GM23248 (cell line): ENCODE measurements at regions not wholly inside any gene's neighbourhood (a gene's known extent, or its start where the extent isn't known, plus 50 kb on each side); places are given as distances from the start of the nearest gene placed in this dataset.

Experiments used
- DNase-seq: peaks from one replicate; pipeline ENCODE4 v3.0.0-alpha.2; 2015
- H2AFZ ChIP-seq: fragments of 200-600 bp; sonication (generic); 2 replicates; pipeline ENCODE4 v1.6.1; 2016; ENCODE audit warnings: antibody characterized with exemption
- H3F3A ChIP-seq: fragments of 200-600 bp; sonication (generic); 2 replicates; pipeline ENCODE4 v1.6.1; 2016; ENCODE audit warnings: mild to moderate bottlenecking, antibody characterized with exemption, mixed run types; ENCODE audit not compliant: insufficient read depth
- H3K27ac ChIP-seq: fragments of 200-600 bp; sonication (generic); 2 replicates; pipeline ENCODE4 v1.5.1; 2016; ENCODE audit warnings: mild to moderate bottlenecking
- H3K27me3 ChIP-seq: fragments of 200-600 bp; sonication (generic); replicated peaks from 2 replicates; pipeline ENCODE4 v1.6.1; 2016; ENCODE audit warnings: mild to moderate bottlenecking; ENCODE audit not compliant: insufficient read depth
- H3K36me3 ChIP-seq: fragments of 200-600 bp; sonication (generic); 2 replicates; pipeline ENCODE4 v1.6.1; 2016; ENCODE audit warnings: low read depth, mild to moderate bottlenecking
- H3K4me1 ChIP-seq: fragments of 200-600 bp; sonication (generic); 2 replicates; pipeline ENCODE4 v1.6.1; 2016; ENCODE audit warnings: mild to moderate bottlenecking; ENCODE audit not compliant: insufficient read depth
- H3K4me2 ChIP-seq: fragments of 200-600 bp; sonication (generic); one replicate; pipeline ENCODE4 v1.6.1; 2016; ENCODE audit warnings: mild to moderate bottlenecking; ENCODE audit not compliant: unreplicated experiment
- H3K4me3 ChIP-seq: fragments of 200-600 bp; sonication (generic); 2 replicates; pipeline ENCODE4 v1.5.1; 2016; ENCODE audit warnings: mild to moderate bottlenecking
- H3K79me2 ChIP-seq: fragments of 200-600 bp; sonication (generic); 2 replicates; pipeline ENCODE4 v1.6.1; 2016; ENCODE audit warnings: mild to moderate bottlenecking; ENCODE audit not compliant: insufficient read depth
- H3K9ac ChIP-seq: fragments of 200-600 bp; sonication (generic); 2 replicates; pipeline ENCODE4 v1.6.1; 2016; ENCODE audit warnings: mild to moderate bottlenecking
- H3K9me2 ChIP-seq: fragments of 200-600 bp; sonication (generic); 2 replicates; pipeline ENCODE4 v1.6.1; 2016; ENCODE audit warnings: mixed run types, mild to moderate bottlenecking, moderate library complexity; ENCODE audit not compliant: insufficient read depth
- H3K9me3 ChIP-seq: fragments of 200-600 bp; sonication (generic); one replicate; pipeline ENCODE4 v1.6.1; 2017; ENCODE audit warnings: low read depth
- H4K20me1 ChIP-seq: fragments of 200-600 bp; sonication (generic); 2 replicates; pipeline ENCODE4 v1.6.0; 2016; ENCODE audit not compliant: insufficient read depth
- EZH2 ChIP-seq: fragments of 200-600 bp; sonication (generic); IDR thresholded peaks from 2 replicates; pipeline ENCODE4 v1.6.1; 2018; ENCODE audit warnings: antibody characterized with exemption, mild to moderate bottlenecking; ENCODE audit not compliant: insufficient read depth, poor library complexity, severe bottlenecking
- EZH2phosphoT487 ChIP-seq: fragments of 200-600 bp; sonication (generic); IDR thresholded peaks from 2 replicates; pipeline ENCODE4 v1.6.1; 2018; ENCODE audit warnings: antibody characterized with exemption, moderate library complexity, mild to moderate bottlenecking, low read depth; ENCODE audit not compliant: insufficient read depth
- WGBS, 2 experiments: methylation state at CpG; one replicate each; pipeline ENCODE4 v1.1.6; 2015 to 2017; ENCODE audit warnings: low lambda C conversion rate in 2 of 2, low coverage in 1 of 2; ENCODE audit errors: missing lambda C conversion rate in 2 of 2; 5-methylcytosine and 5-hydroxymethylcytosine counted together
- in situ Hi-C: fragments of 300-500 bp; cut with MboI; formaldehyde crosslinking; loops from 2 replicates; pipeline ENCODE4 v1.15.0; 2020

DNA sequence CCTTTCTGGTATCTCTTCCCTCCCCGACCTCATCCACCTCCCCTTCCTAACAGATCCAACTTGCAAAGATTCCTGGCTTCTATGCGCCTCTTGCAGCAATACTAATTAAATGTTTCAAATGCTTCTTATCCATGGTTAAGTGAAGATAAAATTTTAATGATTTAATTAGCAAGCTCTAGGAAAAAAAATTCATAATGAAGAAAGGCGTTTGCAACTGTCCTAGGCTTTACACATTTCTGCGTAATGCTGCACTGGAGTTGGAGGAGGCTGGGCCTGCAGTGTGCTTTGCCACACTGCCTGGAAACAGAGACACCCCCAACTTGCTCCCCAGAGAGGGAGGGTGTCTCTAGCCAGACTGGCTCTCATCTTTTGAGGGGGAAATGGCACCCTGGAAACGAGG is 123.9 kb upstream of the CARD11 start:
- in situ Hi-C loops = loop anchor here (25.0 kb wide), 1 partner anchor 455 kb away; no protein-coding TSS in a partner anchor
- TF ChIP-seq EZH2 = no peak
- no peak for TF ChIP-seq EZH2phosphoT487

DNA sequence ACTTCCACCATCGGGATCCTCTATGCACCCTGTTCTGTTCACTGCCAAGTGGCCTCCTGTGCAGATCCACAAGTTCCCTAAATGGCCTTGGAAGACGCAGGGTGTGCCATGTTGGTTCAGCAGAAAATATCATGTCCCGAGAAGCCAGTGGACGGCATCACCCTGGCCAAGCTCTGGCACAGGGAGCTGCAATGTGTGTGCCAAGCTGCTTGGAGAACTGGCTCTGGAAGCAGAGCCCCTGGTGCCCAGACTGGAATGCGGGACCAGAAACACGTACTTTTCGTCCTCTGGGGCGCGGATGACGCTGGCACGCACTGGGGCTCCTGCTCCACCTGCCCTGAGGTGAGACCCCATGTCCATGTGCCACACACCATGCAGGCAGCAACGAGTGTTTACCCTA is 124.7 kb upstream of the CARD11 start:
- Histone ChIP-seq H3K4me2 (no peak overlapping the region), H3K4me3 (no peak overlapping the region), H2AFZ (no peak overlapping the region), H3K79me2 (no peaks in the 10 kb centered on the region), H3K9me2 (no peaks in the 10 kb centered on the region), H3F3A (no peaks in the 10 kb centered on the region), H3K36me3 (no peaks in the 10 kb centered on the region), H3K9me3 (no peaks in the 10 kb centered on the region), H3K4me1 (no peaks in the 10 kb centered on the region), H4K20me1 (no peaks in the 10 kb centered on the region), H3K9ac (no peak overlapping the region), H3K27me3 (no peaks in the 10 kb centered on the region), H3K27ac (no peak overlapping the region)
- TF ChIP-seq EZH2phosphoT487 = no peak
- no peak for TF ChIP-seq EZH2
- no peak for DNase-seq
- in situ Hi-C loops = loop anchor here (25.0 kb wide), 1 partner anchor 456 kb away; no protein-coding TSS in a partner anchor
- 61 to 64% methylated on average over 12 of the region's 12 CpGs for WGBS, 2 experiments

More for the DNA sequence above, 123.9 kb upstream of the CARD11 start:
- H3K27ac ChIP-seq = no peak overlapping the region
- H3K9me3 ChIP-seq = no peaks in the 10 kb centered on the region
- no peaks in the 10 kb centered on the region for H3K79me2 ChIP-seq
- no peak overlapping the region for H3K9ac ChIP-seq
- 33 to 34% methylated on average over 5 of the region's 5 CpGs for WGBS, 2 experiments
- no peak for DNase-seq
- H3K4me3 ChIP-seq = no peak overlapping the region
- H3K4me1 ChIP-seq = no peaks in the 10 kb centered on the region
- H3K36me3 ChIP-seq = no peaks in the 10 kb centered on the region
- no peaks in the 10 kb centered on the region for H3K27me3 ChIP-seq
- H3K9me2 ChIP-seq = no peaks in the 10 kb centered on the region
- no peak overlapping the region for H3K4me2 ChIP-seq
- no peaks in the 10 kb centered on the region for H3F3A ChIP-seq
- no peak overlapping the region for H2AFZ ChIP-seq
- H4K20me1 ChIP-seq = no peaks in the 10 kb centered on the region

DNA sequence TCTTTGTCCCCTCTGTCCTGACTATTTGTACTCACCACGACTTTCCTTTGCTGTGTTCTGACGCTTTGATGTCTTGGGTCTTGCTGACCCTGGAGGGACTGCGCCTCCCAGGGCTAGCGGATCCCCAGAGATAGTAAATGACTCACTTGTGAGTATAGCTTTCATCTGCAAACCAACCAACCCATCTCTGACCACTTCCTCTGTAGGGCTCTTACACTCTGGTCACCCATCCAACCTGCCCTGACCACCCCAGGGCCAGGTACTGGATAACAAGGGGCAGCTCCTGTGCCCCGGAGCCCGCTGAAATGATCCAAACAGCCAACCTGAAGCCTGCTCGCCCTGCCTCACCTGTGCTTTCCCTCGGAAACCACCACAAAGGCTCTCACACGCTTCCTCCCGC is 125.2 kb upstream of the CARD11 start:
- H3K4me1 ChIP-seq = no peaks in the 10 kb centered on the region
- no peak overlapping the region for H3K4me2 ChIP-seq
- no peaks in the 10 kb centered on the region for H3K9me3 ChIP-seq
- H3K27me3 ChIP-seq = no peaks in the 10 kb centered on the region
- 49 to 56% methylated on average over 10 of the region's 10 CpGs for WGBS, 2 experiments
- no peaks in the 10 kb centered on the region for H3F3A ChIP-seq
- no peak overlapping the region for H2AFZ ChIP-seq
- no peak for DNase-seq
- TF ChIP-seq EZH2 (no peak), EZH2phosphoT487 (no peak)
- H4K20me1 ChIP-seq = no peaks in the 10 kb centered on the region
- H3K9ac ChIP-seq = no peak overlapping the region
- H3K79me2 ChIP-seq = no peaks in the 10 kb centered on the region
- no peak overlapping the region for H3K27ac ChIP-seq
- H3K36me3 ChIP-seq = no peaks in the 10 kb centered on the region
- in situ Hi-C loops = loop anchor here (25.0 kb wide), 1 partner anchor 457 kb away; no protein-coding TSS in a partner anchor
- H3K9me2 ChIP-seq = no peaks in the 10 kb centered on the region
- no peak overlapping the region for H3K4me3 ChIP-seq

DNA sequence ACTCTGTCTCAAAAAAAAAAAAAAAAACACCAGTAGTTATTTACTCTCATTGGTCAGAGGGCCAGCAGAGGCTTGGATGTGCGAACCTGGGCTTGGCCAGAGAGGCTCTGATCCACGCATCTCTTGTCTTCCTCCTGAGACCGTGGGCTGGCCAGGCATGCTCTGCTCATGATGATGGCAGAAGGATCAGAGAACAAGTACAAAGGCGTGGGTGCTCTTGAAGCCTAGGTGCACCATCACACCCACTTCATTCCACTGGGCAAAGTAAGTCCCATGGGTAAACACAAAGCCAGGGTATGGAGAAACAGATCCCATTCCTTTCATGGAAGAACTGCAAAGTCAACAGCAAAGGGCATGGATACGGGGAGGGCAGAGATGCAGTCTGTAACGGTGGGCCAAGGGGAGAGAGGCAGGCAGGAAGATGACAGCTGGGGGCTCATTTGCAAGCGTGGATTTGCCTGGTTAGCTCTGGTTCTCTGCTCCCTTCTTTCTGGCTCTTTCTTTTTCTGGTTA is 128.2 kb upstream of the SDK1 start:
- in situ Hi-C loops = loop anchor here (25.0 kb wide), 1 partner anchor 461 kb away; no protein-coding TSS in a partner anchor
- H3K4me2 ChIP-seq = no peak overlapping the region
- H3K9ac ChIP-seq = no peak overlapping the region
- no peak for DNase-seq
- no peak overlapping the region for H3K4me3 ChIP-seq
- no peak overlapping the region for H3K27ac ChIP-seq
- H3K79me2 ChIP-seq = no peaks in the 10 kb centered on the region
- no peaks in the 10 kb centered on the region for H3K4me1 ChIP-seq
- no peak overlapping the region for H2AFZ ChIP-seq
- H3K9me3 ChIP-seq = no peaks in the 10 kb centered on the region
- no peaks in the 10 kb centered on the region for H3K36me3 ChIP-seq
- 24 to 34% methylated on average over 7 of the region's 7 CpGs for WGBS, 2 experiments
- no peaks in the 10 kb centered on the region for H3F3A ChIP-seq
- no peak for TF ChIP-seq EZH2
- no peak for TF ChIP-seq EZH2phosphoT487
- H3K27me3 ChIP-seq = no peaks in the 10 kb centered on the region
- H4K20me1 ChIP-seq = no peaks in the 10 kb centered on the region
- no peaks in the 10 kb centered on the region for H3K9me2 ChIP-seq
